ENCODE measurements at regions not wholly inside any gene's neighbourhood (a gene's known extent, or its start where the extent isn't known, plus 50 kb on each side); places are given as distances from the start of the nearest gene placed in this dataset.

DNA sequence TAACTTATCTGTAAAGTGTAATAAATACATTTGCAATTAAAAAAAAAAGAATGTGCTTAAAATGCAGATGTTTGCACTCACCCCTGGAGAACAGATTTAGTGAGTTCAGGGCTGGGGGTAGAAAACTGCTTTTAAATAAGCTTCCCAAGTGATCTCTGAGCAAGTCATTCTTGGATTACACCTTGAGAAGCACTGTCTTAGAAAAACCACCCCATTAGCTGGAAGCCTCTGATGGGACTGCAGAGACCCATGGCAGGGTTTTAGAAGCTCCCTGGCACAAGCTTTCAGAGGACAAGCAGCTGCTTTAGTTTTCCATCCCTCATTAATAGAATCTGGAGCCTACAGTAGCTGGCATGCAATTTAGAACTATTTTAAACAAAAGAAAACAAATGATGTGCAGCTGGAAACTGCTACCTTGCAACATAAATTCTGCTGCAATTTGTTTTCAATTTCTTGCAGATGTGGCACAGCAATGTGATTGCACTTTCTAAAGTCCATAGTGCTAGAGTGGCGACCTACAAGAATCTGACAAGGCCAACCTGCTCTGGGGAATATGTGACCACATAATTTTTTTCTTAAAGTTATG, 141.5 kb downstream of the CDC42EP3 start:
- TF ChIP-seq, protein P1, sequence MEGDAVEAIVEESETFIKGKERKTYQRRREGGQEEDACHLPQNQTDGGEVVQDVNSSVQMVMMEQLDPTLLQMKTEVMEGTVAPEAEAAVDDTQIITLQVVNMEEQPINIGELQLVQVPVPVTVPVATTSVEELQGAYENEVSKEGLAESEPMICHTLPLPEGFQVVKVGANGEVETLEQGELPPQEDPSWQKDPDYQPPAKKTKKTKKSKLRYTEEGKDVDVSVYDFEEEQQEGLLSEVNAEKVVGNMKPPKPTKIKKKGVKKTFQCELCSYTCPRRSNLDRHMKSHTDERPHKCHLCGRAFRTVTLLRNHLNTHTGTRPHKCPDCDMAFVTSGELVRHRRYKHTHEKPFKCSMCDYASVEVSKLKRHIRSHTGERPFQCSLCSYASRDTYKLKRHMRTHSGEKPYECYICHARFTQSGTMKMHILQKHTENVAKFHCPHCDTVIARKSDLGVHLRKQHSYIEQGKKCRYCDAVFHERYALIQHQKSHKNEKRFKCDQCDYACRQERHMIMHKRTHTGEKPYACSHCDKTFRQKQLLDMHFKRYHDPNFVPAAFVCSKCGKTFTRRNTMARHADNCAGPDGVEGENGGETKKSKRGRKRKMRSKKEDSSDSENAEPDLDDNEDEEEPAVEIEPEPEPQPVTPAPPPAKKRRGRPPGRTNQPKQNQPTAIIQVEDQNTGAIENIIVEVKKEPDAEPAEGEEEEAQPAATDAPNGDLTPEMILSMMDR (IDR thresholded peaks at IDR 0.05) = no peak
- no peak for TF ChIP-seq POLR2A (IDR thresholded peaks at IDR 0.05)
